BJ (cell line): ENCODE measurements at regions not wholly inside any gene's neighbourhood (a gene's known extent, or its start where the extent isn't known, plus 50 kb on each side); places are given as distances from the start of the nearest gene placed in this dataset.
A peak's percentile ranks its signal among the peaks of the same experiment; 100 is the strongest.

Experiments
- CTCF ChIA-PET: fragments of 350-600 bp; formaldehyde crosslinking; extraction: SDS; loops from one replicate; lab custom pipeline; 2021; ENCODE audit warnings: antibody characterized with exemption, inconsistent platforms; lab: Yijun Ruan, JAX
- POLR2A ChIA-PET: fragments of 300-600 bp; sonication (Branson Sonifier 250); formaldehyde crosslinking; extraction: SDS; loops from one replicate; lab custom pipeline; 2021; ENCODE audit warnings: antibody characterized with exemption; lab: Charles Lee
- DNase-seq: peaks from one replicate; pipeline ENCODE4 v3.0.0-alpha.2; 2011; ENCODE audit warnings: low read depth
- H3K27me3 ChIP-seq: 2 replicates; pipeline ENCODE4 v1.6.0; 2011; ENCODE audit warnings: low read length; ENCODE audit not compliant: control insufficient read depth, insufficient read depth
- H3K36me3 ChIP-seq: 2 replicates; pipeline ENCODE4 v1.5.1; 2011; ENCODE audit warnings: low read length; ENCODE audit not compliant: control insufficient read depth, insufficient read depth
- H3K4me3 ChIP-seq: 2 replicates; pipeline ENCODE4 v1.5.1; 2011; ENCODE audit warnings: low read depth, mild to moderate bottlenecking, control low read depth, low read length
- CTCF ChIP-seq: IDR thresholded peaks from 2 replicates; pipeline ENCODE4 v1.5.1; 2011; ENCODE audit warnings: low read depth, mild to moderate bottlenecking, control low read depth, inconsistent platforms, low read length, moderate library complexity; ENCODE audit not compliant: insufficient read depth

- Histone ChIP-seq H3K27me3 (peaks cover 1% of the 10 kb centered on the region; the same call in 1 of the 2 replicates), H3K36me3 (no peaks in the 10 kb centered on the region), H3K4me3 (no peak overlapping the region)
- CTCF ChIA-PET: interaction anchor here (0.6 to 1.5 kb wide), 9 partner anchors 24 to 1120 kb away, joined by 3 to 4 read pairs (median 3); no protein-coding TSS in a partner anchor
- TF ChIP-seq CTCF: peak; percentile 76
- POLR2A ChIA-PET: no interaction called here
- DNase-seq: no peak
These were observed 433.3 kb downstream of the RAP2B start for GRCh38 chr3:153595186-153595815.

- POLR2A ChIA-PET: no interaction called here
- no peak for TF ChIP-seq CTCF
- no peaks in the 10 kb centered on the region for H3K36me3 ChIP-seq
- DNase-seq: no peak
- H3K27me3 ChIP-seq: peaks cover 1% of the 10 kb centered on the region; the same call in 1 of the 2 replicates
- no peak overlapping the region for H3K4me3 ChIP-seq
- CTCF ChIA-PET: interaction anchor here (1.8 kb wide), 1 partner anchor 306 kb away, joined by 5 read pairs; no protein-coding TSS in a partner anchor
These were observed 434.4 kb downstream of the RAP2B start for GRCh38 chr3:153596401-153596800.

- Histone ChIP-seq H3K27me3 (peaks cover 1% of the 10 kb centered on the region; the same call in 1 of the 2 replicates), H3K4me3 (no peak overlapping the region), H3K36me3 (no peaks in the 10 kb centered on the region)
- ChIA-PET CTCF (interaction anchor here (0.5 to 1.0 kb wide), 2 partner anchors 15 to 619 kb away, joined by 3 to 5 read pairs; no protein-coding TSS in a partner anchor), POLR2A (no interaction called here)
- peak; percentile 70 for DNase-seq
- no peak for TF ChIP-seq CTCF
These were observed 437.7 kb downstream of the RAP2B start for GRCh38 chr3:153599685-153600084.

GRCh38 chr3:153600896-153601295 is 438.9 kb downstream of the RAP2B start:
- POLR2A ChIA-PET: no interaction called here
- DNase-seq: no peak
- Histone ChIP-seq H3K36me3 (no peaks in the 10 kb centered on the region), H3K27me3 (peaks cover 1% of the 10 kb centered on the region; the same call in 1 of the 2 replicates), H3K4me3 (no peak overlapping the region)
- no peak for TF ChIP-seq CTCF
- CTCF ChIA-PET: interaction anchor here (0.6 to 1.1 kb wide), 2 partner anchors 13 to 438 kb away, joined by 3 to 4 read pairs; no protein-coding TSS in a partner anchor

- Histone ChIP-seq H3K27me3 (peaks cover 1% of the 10 kb centered on the region; the same call in 1 of the 2 replicates), H3K36me3 (no peaks in the 10 kb centered on the region), H3K4me3 (no peak overlapping the region)
- ChIA-PET POLR2A (no interaction called here), CTCF (interaction anchor here (1.1 kb wide), 1 partner anchor 12 kb away, joined by 3 read pairs; no protein-coding TSS in a partner anchor)
- no peak for TF ChIP-seq CTCF
- DNase-seq: no peak
These were observed 439.4 kb downstream of the RAP2B start for GRCh38 chr3:153601374-153601853.
